Aorta (tissue), 5 donors: ENCODE measurements at regions not wholly inside any gene's neighbourhood (a gene's known extent, or its start where the extent isn't known, plus 50 kb on each side); places are given as distances from the start of the nearest gene placed in this dataset.

Source experiments
- ATAC-seq: fragments of 200-7000 bp; cut with Tn5 transposase; one replicate; pipeline ENCODE4 v1.9.1; 2022; ENCODE audit warnings: moderate library complexity; ENCODE audit not compliant: low FRiP score
- DNase-seq, 2 donors: peaks; one replicate each; pipeline ENCODE4 v3.0.0-alpha.2; 2020
- H3K27ac ChIP-seq, 2 donors: one replicate each; pipeline ENCODE4 v1.5.1; 2013; ENCODE audit warnings: low read length in 2 of 2, mild to moderate bottlenecking in 2 of 2, moderate library complexity in 2 of 2, control low read depth in 1 of 2, inconsistent platforms in 1 of 2, low read depth in 1 of 2
- H3K27me3 ChIP-seq, 2 donors: one replicate each; pipeline ENCODE4 v1.6.1; 2013; ENCODE audit warnings: control low read depth in 1 of 2, low read length in 1 of 2, mild to moderate bottlenecking in 1 of 2, moderate library complexity in 1 of 2; ENCODE audit not compliant: insufficient read depth in 2 of 2, control insufficient read depth in 1 of 2
- H3K36me3 ChIP-seq, 2 donors: one replicate each; pipeline ENCODE4 v1.6.1; 2013; ENCODE audit warnings: control low read depth in 1 of 2, low read length in 1 of 2, mild to moderate bottlenecking in 1 of 2; ENCODE audit not compliant: insufficient read depth in 2 of 2, control insufficient read depth in 1 of 2
- H3K4me1 ChIP-seq, 2 donors: one replicate each; pipeline ENCODE4 v1.6.1; 2013; ENCODE audit warnings: low read length in 2 of 2, control low read depth in 1 of 2, mild to moderate bottlenecking in 1 of 2, moderate library complexity in 1 of 2; ENCODE audit not compliant: insufficient read depth in 2 of 2, control insufficient read depth in 1 of 2
- H3K4me3 ChIP-seq, 2 donors: one replicate each; pipeline ENCODE4 v1.5.1; 2013; ENCODE audit warnings: low read length in 2 of 2, control low read depth in 1 of 2, mild to moderate bottlenecking in 1 of 2
- H3K9me3 ChIP-seq: one replicate; pipeline ENCODE4 v1.6.1; 2013; ENCODE audit warnings: mild to moderate bottlenecking, low read length; ENCODE audit not compliant: control insufficient read depth
- WGBS, 2 donors: extraction: QIAGEN DNeasy Blood & Tissue Kit; methylation state at CpG; one replicate each; pipeline ENCODE4 v1.1.7; 2013; 5-methylcytosine and 5-hydroxymethylcytosine counted together
- intact Hi-C, 2 donors: fragments of 100-400 bp; cut with DNase I; formaldehyde crosslinking; loops; one replicate each; pipeline versions ENCODE4 v1.14.2 to v1.15.0; 2022
- donor health status: healthy with polysubstance abuse.
- donor health status: Bipolar disorder and iron deficiency.
- donor health status: DM: no; HTN: no; CAD: no.
- donor health status: DM: no; HTN: no; CAD: no.
- donor health status: DM: yes; HTN: yes; CAD: no.

GRCh38 chr5:24045046-24045445 is 537.6 kb downstream of the PRDM9 start:
- no peaks in the 10 kb centered on the region for H3K36me3 ChIP-seq
- no peak for ATAC-seq
- H3K27me3 ChIP-seq, result no peaks in the 10 kb centered on the region
- no peak overlapping the region for H3K27ac ChIP-seq
- H3K4me3 ChIP-seq, result no peak overlapping the region
- H3K4me1 ChIP-seq, result no peaks in the 10 kb centered on the region
- H3K9me3 ChIP-seq, result no peaks in the 10 kb centered on the region
- intact Hi-C loops, result no loop called here
- DNase-seq, result no peak

DNA sequence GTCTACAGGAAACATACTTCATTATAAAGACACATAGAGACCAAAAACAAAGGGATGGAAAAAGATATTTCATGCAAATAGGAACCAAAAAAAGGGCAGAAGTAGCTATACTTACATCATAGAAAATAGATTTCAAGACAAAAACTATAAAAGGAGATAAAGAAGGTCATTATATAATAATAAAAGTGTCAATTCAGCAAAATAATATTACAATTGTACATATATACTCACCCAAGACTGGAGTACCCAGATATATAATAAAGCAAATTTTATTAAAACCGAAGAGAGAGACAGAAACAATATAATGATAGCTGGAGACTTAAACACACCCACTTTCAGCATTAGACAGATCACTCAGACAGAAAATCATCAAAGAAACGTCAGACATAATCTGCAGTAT is 546.3 kb downstream of the PRDM9 start:
- no peak for ATAC-seq
- 72 to 73% methylated on average over 2 of the region's 2 CpGs for WGBS, 2 donors

DNA sequence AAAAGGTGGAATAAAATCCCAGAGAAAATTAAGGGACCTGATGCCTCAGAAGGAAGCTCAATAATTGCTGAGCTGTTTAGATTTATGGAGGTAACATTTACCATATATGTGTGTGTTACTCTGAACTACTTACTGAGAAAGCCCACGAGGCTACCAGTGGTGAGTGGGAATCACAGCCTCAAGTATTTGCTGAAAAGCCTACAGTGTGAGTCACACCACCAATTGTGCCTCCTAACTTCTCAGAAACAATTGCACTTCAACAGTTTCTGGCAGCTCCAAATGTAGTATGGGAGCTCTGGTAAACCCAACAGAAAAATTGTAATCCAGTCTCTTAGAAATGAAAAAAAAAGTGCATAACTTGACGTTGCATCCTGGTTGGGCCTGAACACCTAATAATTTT is 551.6 kb downstream of the PRDM9 start:
- intact Hi-C loops, result no loop called here
- 50 to 74% methylated on average over 2 of the region's 2 CpGs for WGBS, 2 donors
- Histone ChIP-seq H3K27ac (no peak overlapping the region), H3K36me3 (no peaks in the 10 kb centered on the region), H3K9me3 (no peaks in the 10 kb centered on the region), H3K4me1 (no peaks in the 10 kb centered on the region), H3K4me3 (no peak overlapping the region), H3K27me3 (no peaks in the 10 kb centered on the region)
- no peak for DNase-seq
- ATAC-seq, result no peak

More for the DNA sequence above, 546.3 kb downstream of the PRDM9 start:
- no peaks in the 10 kb centered on the region for H3K36me3 ChIP-seq
- no peak for DNase-seq
- no peaks in the 10 kb centered on the region for H3K4me1 ChIP-seq
- intact Hi-C loops, result no loop called here
- no peak overlapping the region for H3K4me3 ChIP-seq
- H3K27me3 ChIP-seq, result no peaks in the 10 kb centered on the region
- no peaks in the 10 kb centered on the region for H3K9me3 ChIP-seq
- no peak overlapping the region for H3K27ac ChIP-seq

- Histone ChIP-seq H3K36me3 (no peaks in the 10 kb centered on the region), H3K27me3 (no peaks in the 10 kb centered on the region), H3K4me3 (no peak overlapping the region), H3K4me1 (no peaks in the 10 kb centered on the region), H3K9me3 (no peaks in the 10 kb centered on the region), H3K27ac (no peak overlapping the region)
- no peak for DNase-seq
- intact Hi-C loops, result no loop called here
- 83 to 87% methylated on average over 4 of the region's 4 CpGs for WGBS, 2 donors
- ATAC-seq, result no peak
These were observed 552.3 kb downstream of the PRDM9 start for GRCh38 chr5:24059716-24060115.

DNA sequence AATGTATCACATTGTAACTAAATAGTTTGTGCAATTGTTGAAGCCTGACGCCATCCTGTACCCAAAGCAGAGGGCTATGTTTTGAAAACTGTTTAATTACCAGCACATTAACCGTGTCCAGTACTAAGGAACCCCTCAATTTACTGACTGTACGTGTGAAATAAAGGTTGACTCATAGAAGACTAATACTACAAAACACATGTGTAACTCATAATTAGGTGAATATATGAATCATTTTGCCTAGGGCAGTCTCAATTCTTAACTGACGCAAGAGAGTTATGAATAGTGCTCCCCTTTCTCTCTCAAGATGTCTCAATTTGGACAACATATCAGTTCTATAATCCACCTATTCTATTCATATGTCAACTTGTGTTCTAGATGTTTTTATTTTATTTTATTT is 558.4 kb downstream of the PRDM9 start:
- no peaks in the 10 kb centered on the region for H3K36me3 ChIP-seq
- 85 to 88% methylated on average over 4 of the region's 4 CpGs for WGBS, 2 donors
- intact Hi-C loops, result no loop called here

GRCh38 chr5:24067208-24067607 is 559.8 kb downstream of the PRDM9 start:
- no peak for ATAC-seq
- no peak overlapping the region for H3K4me3 ChIP-seq
- no peaks in the 10 kb centered on the region for H3K36me3 ChIP-seq
- H3K9me3 ChIP-seq, result no peaks in the 10 kb centered on the region
- DNase-seq, result no peak
- intact Hi-C loops, result no loop called here
- H3K27me3 ChIP-seq, result no peaks in the 10 kb centered on the region
- 65 to 86% methylated on average over 2 of the region's 2 CpGs for WGBS, 2 donors
- H3K4me1 ChIP-seq, result no peaks in the 10 kb centered on the region
- H3K27ac ChIP-seq, result no peak overlapping the region

More for the DNA sequence above, 558.4 kb downstream of the PRDM9 start:
- no peak overlapping the region for H3K27ac ChIP-seq
- no peaks in the 10 kb centered on the region for H3K4me1 ChIP-seq
- no peaks in the 10 kb centered on the region for H3K27me3 ChIP-seq
- H3K9me3 ChIP-seq, result no peaks in the 10 kb centered on the region
- DNase-seq, result no peak
- ATAC-seq, result no peak
- H3K4me3 ChIP-seq, result no peak overlapping the region

DNA sequence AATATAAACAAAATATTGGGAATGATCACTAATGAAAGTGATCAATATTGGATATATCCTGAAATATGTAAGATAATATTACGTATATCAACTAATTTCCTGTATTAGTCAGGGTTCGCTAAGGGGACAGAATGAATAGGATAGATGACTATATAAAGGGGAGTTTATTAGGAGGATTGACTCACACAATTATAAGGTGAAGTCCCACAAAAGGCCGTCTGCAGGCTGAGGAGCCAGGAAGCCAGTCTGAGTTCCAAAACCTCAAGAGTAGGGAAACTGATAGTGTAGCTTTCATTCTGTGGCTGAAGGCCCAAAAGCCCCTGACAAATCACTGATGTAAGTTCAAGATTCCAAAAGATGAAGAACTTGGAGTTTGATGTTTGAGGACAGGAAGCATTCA is 561.1 kb downstream of the PRDM9 start:
- Histone ChIP-seq H3K27ac (no peak overlapping the region), H3K27me3 (no peaks in the 10 kb centered on the region), H3K4me1 (no peaks in the 10 kb centered on the region), H3K9me3 (no peaks in the 10 kb centered on the region), H3K36me3 (no peaks in the 10 kb centered on the region), H3K4me3 (no peak overlapping the region)
- ATAC-seq, result no peak
- DNase-seq, result no peak
- intact Hi-C loops, result no loop called here
- WGBS, 2 donors, result 86 to 91% methylated on average over 3 of the region's 3 CpGs

- intact Hi-C loops, result no loop called here
- WGBS, 2 donors, result 67 to 70% methylated on average over 4 of the region's 4 CpGs
These were observed 565.7 kb downstream of the PRDM9 start for GRCh38 chr5:24073107-24073506.

GRCh38 chr5:24080046-24080445 is 564.7 kb downstream of the CDH10 start:
- intact Hi-C loops, result no loop called here
- H3K4me3 ChIP-seq, result no peak overlapping the region
- ATAC-seq (no peak), DNase-seq (no peak)
- H3K27ac ChIP-seq, result no peak overlapping the region
- 6 to 20% methylated on average over 2 of the region's 2 CpGs for WGBS, 2 donors
- no peaks in the 10 kb centered on the region for H3K27me3 ChIP-seq
- H3K4me1 ChIP-seq, result no peaks in the 10 kb centered on the region
- no peaks in the 10 kb centered on the region for H3K36me3 ChIP-seq
- no peaks in the 10 kb centered on the region for H3K9me3 ChIP-seq

More at GRCh38 chr5:24073107-24073506, 565.7 kb downstream of the PRDM9 start:
- no peaks in the 10 kb centered on the region for H3K4me1 ChIP-seq
- DNase-seq, result no peak
- no peak overlapping the region for H3K4me3 ChIP-seq
- no peaks in the 10 kb centered on the region for H3K9me3 ChIP-seq
- no peaks in the 10 kb centered on the region for H3K36me3 ChIP-seq
- H3K27me3 ChIP-seq, result no peaks in the 10 kb centered on the region
- H3K27ac ChIP-seq, result no peak overlapping the region
- ATAC-seq, result no peak
